ENCODE measurements at regions not wholly inside any gene's neighbourhood (a gene's known extent, or its start where the extent isn't known, plus 50 kb on each side); places are given as distances from the start of the nearest gene placed in this dataset.

- FAIRE-seq (no peak), DNase-seq (ENCODE audit: insufficient read length, low spot score) (no peak)
These were observed 133.8 kb upstream of the AGR3 start for GRCh38 chr7:17015598-17016031.

GRCh38 chr7:17016402-17017010, 134.7 kb upstream of the AGR3 start:
- DNase-seq (ENCODE audit: insufficient read length, low spot score) = no peak
- FAIRE-seq = no peak

- FAIRE-seq (no peak), DNase-seq (ENCODE audit: insufficient read length, low spot score) (no peak)
These were observed 137.3 kb upstream of the AGR3 start for GRCh38 chr7:17019106-17019505.

DNA sequence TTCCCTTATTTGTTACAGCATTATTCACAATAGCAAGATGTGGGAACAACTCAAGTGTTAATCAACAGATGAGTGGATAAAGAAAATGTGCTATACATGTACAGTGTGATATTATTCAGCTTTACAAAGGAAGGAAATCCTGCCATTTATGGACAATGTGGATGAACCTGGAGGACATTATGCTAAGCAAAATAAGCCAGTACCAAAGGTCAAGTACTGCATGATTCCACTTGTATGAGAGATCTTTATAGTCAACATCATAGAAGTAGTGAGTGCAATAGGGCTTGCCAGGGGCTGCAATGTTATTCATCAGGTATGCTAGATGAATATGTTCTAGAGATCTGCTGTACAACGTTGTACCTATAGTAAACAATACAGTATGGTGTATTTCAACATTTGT, 138.5 kb upstream of the AGR3 start:
- DNase-seq (ENCODE audit: insufficient read length, low spot score) = no peak
- no peak for FAIRE-seq

DNA sequence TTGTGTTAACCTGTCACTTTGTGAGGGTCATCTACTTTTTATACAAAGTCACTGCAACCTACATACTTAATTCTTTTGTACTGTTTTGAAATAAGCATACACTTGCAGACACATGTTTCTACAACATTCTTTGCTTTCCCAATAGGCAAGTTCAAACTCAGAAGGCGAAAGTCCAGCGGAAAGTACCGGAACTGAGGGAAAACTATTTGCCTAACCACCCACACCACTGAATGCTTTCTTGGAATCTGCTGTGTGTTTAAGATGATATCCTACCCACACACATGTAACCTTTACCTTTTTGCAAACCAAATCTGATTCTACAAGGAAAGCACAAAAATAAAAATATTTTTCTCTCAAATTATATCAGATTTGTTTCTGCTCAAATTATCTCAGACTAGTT, 139.4 kb upstream of the AGR3 start:
- FAIRE-seq (no peak), DNase-seq (ENCODE audit: insufficient read length, low spot score) (no peak)

DNA sequence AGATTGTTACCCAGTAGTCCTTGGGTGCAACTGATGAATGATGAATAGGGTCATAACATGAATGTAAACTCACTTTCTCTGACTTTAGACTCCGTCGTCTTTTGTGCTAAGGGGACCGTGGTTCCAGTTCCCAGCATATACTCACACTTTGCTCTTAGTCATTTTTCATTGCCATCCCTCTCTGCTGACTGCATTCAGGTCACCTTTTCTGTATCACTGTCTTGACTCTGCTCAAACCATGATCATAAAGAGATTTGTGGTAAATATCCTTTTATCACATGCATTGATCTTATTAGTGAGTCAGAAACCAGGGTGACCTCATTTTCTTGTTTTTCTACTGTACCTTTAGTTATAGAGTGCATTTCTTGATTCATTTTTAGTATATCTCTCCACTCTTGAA, 141.1 kb upstream of the AGR3 start:
- FAIRE-seq (no peak), DNase-seq (ENCODE audit: insufficient read length, low spot score) (no peak)

DNA sequence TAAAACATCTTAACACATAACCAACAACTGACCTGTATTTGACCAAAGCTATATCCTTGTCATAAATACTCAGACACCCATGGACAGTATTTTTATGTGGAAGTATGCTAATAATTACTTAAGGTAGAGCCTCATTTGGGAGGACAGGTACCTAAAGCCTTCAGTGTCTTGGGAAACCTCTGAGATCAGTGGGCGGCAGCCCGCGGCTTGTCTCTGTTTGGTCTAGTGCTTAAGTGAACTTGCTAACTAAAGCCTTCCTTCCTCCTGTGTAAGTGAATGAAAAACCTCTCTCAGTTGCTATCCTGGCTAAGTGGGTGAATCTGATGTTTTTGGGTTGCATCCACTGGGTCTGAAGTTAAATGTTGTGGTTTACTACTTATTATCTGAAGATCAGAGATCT, 144.5 kb upstream of the AGR3 start:
- DNase-seq (ENCODE audit: insufficient read length, low spot score) = no peak
- FAIRE-seq = no peak

GRCh38 chr7:17027143-17027788, 145.5 kb upstream of the AGR3 start:
- no peak for DNase-seq (ENCODE audit: insufficient read length, low spot score)

GRCh38 chr7:17027789-17028152, 146.0 kb upstream of the AGR3 start:
- FAIRE-seq (no peak), DNase-seq (ENCODE audit: insufficient read length, low spot score) (no peak)

More at GRCh38 chr7:17027143-17027788, 145.5 kb upstream of the AGR3 start:
- no peak for FAIRE-seq

DNA sequence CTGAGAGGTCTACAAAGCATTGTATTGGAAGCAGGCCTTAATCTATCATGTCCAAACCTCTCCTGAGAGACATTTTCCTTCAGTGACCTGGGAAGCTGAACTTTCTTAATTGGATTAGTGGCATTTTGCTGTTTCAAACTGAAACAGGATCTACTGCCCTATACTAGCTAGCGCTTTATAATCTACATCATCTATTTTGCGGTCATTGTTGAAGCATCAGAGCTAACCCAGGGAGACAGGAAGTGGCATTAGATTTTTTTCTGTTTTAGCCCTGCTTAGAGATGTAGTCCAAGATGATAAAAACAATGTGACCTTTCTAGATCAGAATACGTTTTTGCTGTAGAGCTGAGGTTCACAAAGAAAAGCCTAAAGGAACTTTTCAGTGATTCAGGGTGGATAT, 147.4 kb upstream of the AGR3 start:
- no peak for FAIRE-seq
- DNase-seq (ENCODE audit: insufficient read length, low spot score) = no peak

DNA sequence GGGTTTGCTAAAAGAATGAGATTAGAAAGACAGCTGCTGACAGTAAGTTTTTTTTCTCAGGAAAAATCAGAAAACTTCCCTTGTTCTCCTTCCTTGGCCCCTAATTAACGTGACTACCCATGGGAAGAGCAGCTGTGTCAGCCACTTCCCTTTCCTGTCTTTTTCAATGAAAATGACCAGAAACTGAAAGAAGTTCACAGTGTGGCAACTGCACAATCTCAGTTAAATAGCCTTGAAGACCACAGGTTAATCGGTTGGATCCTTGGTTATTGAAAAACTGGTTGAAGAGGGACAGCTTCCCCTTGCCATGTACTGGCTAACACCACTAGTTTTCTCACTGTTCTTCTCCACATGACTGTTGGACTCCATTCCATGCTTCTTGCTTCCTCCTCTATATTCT, 148.8 kb upstream of the AGR3 start:
- DNase-seq (ENCODE audit: insufficient read length, low spot score) (no peak), FAIRE-seq (no peak)

- DNase-seq (ENCODE audit: insufficient read length, low spot score) (no peak), FAIRE-seq (no peak)
These were observed 150.2 kb upstream of the AGR3 start for GRCh38 chr7:17031906-17032551.

- DNase-seq (ENCODE audit: insufficient read length, low spot score) (no peak), FAIRE-seq (no peak)
These were observed 151.5 kb upstream of the AGR3 start for GRCh38 chr7:17033245-17033644.

DNA sequence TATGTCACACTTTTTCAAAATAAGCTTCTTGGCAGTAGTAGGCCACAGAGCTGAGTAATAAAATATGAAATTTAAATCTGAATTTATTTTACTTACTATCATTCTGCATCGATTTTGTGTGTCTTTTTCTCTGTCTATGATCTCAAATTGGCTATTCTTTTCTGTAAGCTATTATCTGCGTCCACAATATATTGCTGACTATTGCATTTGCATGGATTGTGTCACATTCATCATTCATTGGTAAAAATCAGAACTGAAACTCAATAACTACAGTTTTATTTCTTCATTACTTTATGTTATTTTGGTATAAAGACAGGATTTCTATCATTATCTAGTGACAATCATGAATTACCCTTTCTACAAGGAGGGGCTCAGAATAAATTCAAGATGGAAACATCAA, 154.8 kb upstream of the AGR3 start:
- no peak for FAIRE-seq
- no peak for DNase-seq (ENCODE audit: insufficient read length, low spot score)

GRCh38 chr7:17037356-17037755, 155.6 kb upstream of the AGR3 start:
- DNase-seq (ENCODE audit: insufficient read length, low spot score) (no peak), FAIRE-seq (no peak)

- DNase-seq (ENCODE audit: insufficient read length, low spot score) = no peak
- FAIRE-seq = no peak
These were observed 156.5 kb upstream of the AGR3 start for GRCh38 chr7:17038160-17038782.

DNA sequence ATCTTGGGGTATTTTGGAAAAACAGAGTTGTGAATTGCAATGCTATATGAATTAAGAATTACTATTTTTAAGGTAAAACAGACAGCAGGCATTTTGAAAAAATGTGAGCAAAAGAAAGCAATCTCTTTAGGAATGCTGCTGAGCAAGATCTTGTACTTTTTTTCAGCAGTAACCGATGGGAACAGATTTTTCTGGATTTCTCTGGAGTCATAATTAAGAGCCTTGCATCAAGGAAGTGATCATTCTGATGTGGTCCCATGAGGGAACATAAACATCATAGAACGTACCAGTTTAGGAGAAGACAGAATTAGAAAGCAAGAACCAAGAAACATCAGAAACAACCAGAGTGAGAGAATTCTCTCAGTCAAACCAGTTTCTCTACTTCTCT, 157.0 kb upstream of the AGR3 start:
- DNase-seq (ENCODE audit: insufficient read length, low spot score) (no peak), FAIRE-seq (no peak)

GRCh38 chr7:17039372-17039771, 157.6 kb upstream of the AGR3 start:
- no peak for FAIRE-seq
- no peak for DNase-seq (ENCODE audit: insufficient read length, low spot score)

DNA sequence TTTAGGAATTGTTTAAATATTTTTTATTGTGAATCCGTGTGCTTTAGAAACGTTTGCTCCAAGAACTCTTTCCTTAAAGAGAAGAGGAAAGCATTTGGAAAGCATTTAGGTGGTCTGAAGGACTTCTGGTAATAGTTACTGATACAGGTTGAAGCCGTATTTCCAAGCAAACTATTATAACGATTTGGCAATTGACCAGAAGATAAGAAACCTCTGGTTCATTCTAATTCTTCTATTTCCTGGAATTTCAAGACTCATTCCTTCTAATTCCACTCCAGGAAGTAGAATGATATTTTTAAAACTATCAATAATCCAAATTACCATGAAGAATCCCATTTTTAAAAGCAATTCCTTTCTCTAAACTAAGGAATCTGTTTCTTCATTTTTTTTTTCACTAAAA, 158.9 kb upstream of the AGR3 start:
- DNase-seq (ENCODE audit: insufficient read length, low spot score) = no peak
- FAIRE-seq = no peak

DNA sequence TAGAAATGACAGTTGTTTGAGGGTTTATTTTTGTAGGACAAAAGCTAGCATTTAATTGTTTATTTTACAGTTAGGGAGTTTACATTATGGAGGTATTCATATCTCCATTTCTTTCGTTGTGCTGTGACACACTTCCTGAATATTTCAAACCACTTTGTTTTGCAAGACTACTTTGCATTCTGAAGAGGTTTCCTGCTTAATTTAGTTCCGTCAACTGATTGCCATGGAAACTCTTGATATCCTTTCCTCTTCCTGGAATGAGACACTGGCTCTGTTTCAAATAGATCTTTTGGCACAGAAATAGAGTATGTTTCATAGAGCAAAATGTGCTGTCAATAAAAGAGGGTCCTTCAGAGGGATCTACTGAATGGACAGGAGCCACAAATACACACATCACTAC, 159.5 kb upstream of the AGR3 start:
- peak; percentile 23 for DNase-seq (ENCODE audit: insufficient read length, low spot score)
- FAIRE-seq = no peak

GRCh38 chr7:17042211-17042610, 160.4 kb upstream of the AGR3 start:
- DNase-seq (ENCODE audit: insufficient read length, low spot score) = no peak
- FAIRE-seq = no peak
